Common myeloid progenitor, CD34-positive (primary cell): ENCODE measurements at regions not wholly inside any gene's neighbourhood (a gene's known extent, or its start where the extent isn't known, plus 50 kb on each side); places are given as distances from the start of the nearest gene placed in this dataset.

ENCODE experiments used
- CTCF ChIA-PET: fragments of 350-600 bp; sonication (Branson Sonifier 250); formaldehyde crosslinking; loops from one replicate; lab custom pipeline; 2021; ENCODE audit warnings: antibody characterized with exemption; lab: Charles Lee
- POLR2A ChIA-PET: fragments of 350-600 bp; sonication (Branson Sonifier 250); formaldehyde crosslinking; loops from one replicate; lab custom pipeline; 2021; ENCODE audit warnings: antibody characterized with exemption; lab: Charles Lee
- DNase-seq, 3 donors: peaks; one replicate each; pipeline versions ENCODE4 v3.0.0 to v3.0.0-alpha.2; 2013
- H3K27ac ChIP-seq, 2 experiments: 1 replicate in 1 of 2; 2 replicates in 1 of 2; pipeline ENCODE4 v1.7.0; 2013; ENCODE audit warnings: inconsistent platforms in 2 of 2, low read length in 2 of 2, mild to moderate bottlenecking in 2 of 2, low read depth in 1 of 2, moderate library complexity in 1 of 2; ENCODE audit not compliant: severe bottlenecking in 2 of 2, insufficient read depth in 1 of 2, poor library complexity in 1 of 2
- H3K27me3 ChIP-seq, 5 experiments: replicated peaks in 2 of 5; 1 replicate in 3 of 5; 2 replicates in 2 of 5; pipeline versions ENCODE4 v1.6.1 to v1.7.0; 2013; ENCODE audit warnings: low read length in 4 of 5, mild to moderate bottlenecking in 2 of 5, moderate library complexity in 2 of 5, inconsistent platforms in 1 of 5; ENCODE audit not compliant: insufficient read depth in 5 of 5, control insufficient read depth in 4 of 5
- H3K36me3 ChIP-seq, 4 experiments: 1 replicate in 2 of 4; 2 replicates in 2 of 4; pipeline versions ENCODE4 v1.6.1 to v1.7.0; 2013; ENCODE audit warnings: low read length in 3 of 4, control low read depth in 1 of 4, mild to moderate bottlenecking in 1 of 4; ENCODE audit not compliant: control insufficient read depth in 4 of 4, insufficient read depth in 4 of 4
- H3K4me1 ChIP-seq, 4 experiments: 1 replicate in 3 of 4; 2 replicates in 1 of 4; pipeline versions ENCODE4 v1.6.1 to v1.7.1; 2013; ENCODE audit warnings: low read length in 3 of 4, mild to moderate bottlenecking in 3 of 4, control low read depth in 1 of 4, inconsistent platforms in 1 of 4, moderate library complexity in 1 of 4; ENCODE audit not compliant: control insufficient read depth in 4 of 4, insufficient read depth in 4 of 4; ENCODE audit errors: control extremely low read depth in 1 of 4
- H3K4me3 ChIP-seq, 7 experiments: 1 replicate in 4 of 7; 2 replicates in 3 of 7; pipeline versions ENCODE4 v1.5.1 to v1.7.0; 2013; ENCODE audit warnings: mild to moderate bottlenecking in 7 of 7, low read length in 6 of 7, moderate library complexity in 6 of 7, inconsistent platforms in 2 of 7, low read depth in 2 of 7, control low read depth in 1 of 7; ENCODE audit not compliant: insufficient read depth in 4 of 7, control insufficient read depth in 1 of 7; ENCODE audit errors: extremely low read depth in 1 of 7
- H3K9me3 ChIP-seq, 5 experiments: 1 replicate in 4 of 5; 2 replicates in 1 of 5; pipeline versions ENCODE4 v1.6.1 to v1.7.1; 2013; ENCODE audit warnings: low read length in 4 of 5, mild to moderate bottlenecking in 2 of 5, inconsistent platforms in 1 of 5, low read depth in 1 of 5, moderate library complexity in 1 of 5; ENCODE audit not compliant: control insufficient read depth in 4 of 5, insufficient read depth in 2 of 5; ENCODE audit errors: control extremely low read depth in 1 of 5
- WGBS: methylation state at CpG from one replicate; pipeline ENCODE4 v1.1.5; 2013; ENCODE audit not compliant: insufficient coverage; 5-methylcytosine and 5-hydroxymethylcytosine counted together

DNA sequence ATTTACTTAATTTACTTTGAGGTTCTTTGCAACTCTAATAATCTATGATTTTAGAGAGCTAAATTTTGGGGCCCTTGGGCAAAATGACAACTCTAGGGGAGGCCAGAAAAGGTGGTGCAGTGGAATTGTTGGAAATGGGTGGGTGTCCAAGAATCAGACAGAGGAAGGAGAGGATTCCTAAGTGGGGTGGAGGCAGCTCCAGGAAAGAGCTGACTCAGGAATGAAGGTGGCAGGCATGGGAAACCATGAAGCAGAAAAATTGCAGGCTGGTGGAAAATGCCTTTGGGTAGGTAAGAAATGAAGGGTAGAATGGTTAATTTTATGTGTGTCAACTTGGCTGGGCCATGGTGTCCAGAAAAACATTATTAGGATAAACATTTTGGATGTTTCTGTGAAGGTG is 248.5 kb upstream of the TUT7 start:
- ChIA-PET POLR2A (no interaction called here), CTCF (no interaction called here)
- Histone ChIP-seq H3K9me3 (no peaks in the 10 kb centered on the region), H3K36me3 (no peaks in the 10 kb centered on the region), H3K27me3 (peaks cover 0 to 37% (median 8%) of the 10 kb centered on the region in 5 experiments), H3K4me1 (no peaks in the 10 kb centered on the region), H3K4me3 (no peak overlapping the region), H3K27ac (no peak overlapping the region)
- DNase-seq: no peak

DNA sequence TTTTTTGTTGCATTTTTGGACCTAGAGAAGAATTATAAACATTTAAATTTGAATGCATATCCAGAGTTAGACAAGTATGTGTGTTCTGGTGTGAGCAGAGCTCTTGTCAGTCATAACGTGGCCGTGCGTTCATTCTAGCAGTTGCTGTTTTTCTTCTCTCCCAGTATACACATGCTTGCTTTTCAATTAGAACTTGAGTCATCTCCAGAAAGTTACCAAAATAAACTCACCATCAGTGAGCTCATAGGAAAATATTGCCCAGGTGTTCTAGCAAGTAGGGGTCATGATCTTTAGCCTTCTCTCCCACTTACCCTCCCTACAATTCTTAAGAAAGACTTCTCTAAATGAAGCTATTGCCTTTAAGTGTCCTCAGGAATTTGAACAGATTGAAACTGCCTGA is 247.5 kb upstream of the TUT7 start:
- H3K9me3 ChIP-seq: no peaks in the 10 kb centered on the region
- ChIA-PET CTCF (no interaction called here), POLR2A (no interaction called here)
- no peak overlapping the region for H3K27ac ChIP-seq
- peaks cover 0 to 38% (median 9%) of the 10 kb centered on the region in 5 experiments for H3K27me3 ChIP-seq
- H3K4me1 ChIP-seq: no peaks in the 10 kb centered on the region
- DNase-seq: no peak
- no peaks in the 10 kb centered on the region for H3K36me3 ChIP-seq
- WGBS: no CpG with 5 or more reads among the region's 3 CpGs
- no peak overlapping the region for H3K4me3 ChIP-seq

DNA sequence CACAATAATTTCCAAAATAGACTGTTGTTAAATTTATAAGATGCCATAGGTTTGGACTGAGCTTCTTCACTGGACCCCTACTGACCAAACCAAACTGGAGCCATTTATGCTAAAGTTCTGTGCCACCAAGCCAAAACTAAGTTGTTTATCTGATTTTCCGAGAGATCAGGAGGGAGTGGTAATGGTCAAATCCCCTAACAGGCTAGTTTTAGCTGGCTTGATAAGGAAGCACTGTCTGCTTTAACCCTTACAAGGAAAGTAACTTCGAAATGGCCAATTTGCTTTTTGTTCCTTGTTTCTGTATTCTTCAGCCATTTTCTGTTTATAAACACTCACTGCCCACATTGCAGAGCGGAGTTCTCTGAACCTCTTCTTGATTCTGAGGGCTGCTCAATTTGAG is 246.8 kb upstream of the TUT7 start:
- 71% methylated on average over 3 of the region's 3 CpGs for WGBS
- Histone ChIP-seq H3K27me3 (peaks cover 0 to 41% (median 9%) of the 10 kb centered on the region in 5 experiments), H3K9me3 (no peaks in the 10 kb centered on the region), H3K36me3 (no peaks in the 10 kb centered on the region), H3K4me3 (no peak overlapping the region), H3K4me1 (no peaks in the 10 kb centered on the region), H3K27ac (no peak overlapping the region)
- ChIA-PET CTCF (no interaction called here), POLR2A (no interaction called here)
- DNase-seq: no peak

DNA sequence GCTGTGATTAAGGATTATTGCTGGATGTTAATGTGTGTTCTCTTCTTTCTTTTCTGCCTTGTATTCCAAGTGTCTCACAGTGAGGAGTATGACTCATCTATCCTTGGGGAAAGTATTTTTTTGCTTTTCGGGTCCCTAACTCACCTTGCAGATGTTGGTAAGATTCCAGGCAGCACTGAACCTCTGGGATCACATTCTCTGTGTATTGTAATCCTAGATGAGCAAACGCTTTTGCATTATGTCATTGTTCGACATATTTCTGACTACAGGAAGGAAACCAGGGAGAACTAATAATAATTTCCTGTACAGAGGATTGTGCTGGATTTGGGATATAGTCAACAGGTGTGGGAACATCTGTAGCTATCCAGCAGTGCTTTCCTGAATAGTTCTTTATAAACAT is 246.1 kb upstream of the TUT7 start:
- Histone ChIP-seq H3K9me3 (no peaks in the 10 kb centered on the region), H3K36me3 (no peaks in the 10 kb centered on the region), H3K4me3 (no peak overlapping the region), H3K4me1 (no peaks in the 10 kb centered on the region), H3K27me3 (peaks cover 0 to 43% (median 9%) of the 10 kb centered on the region in 5 experiments), H3K27ac (no peak overlapping the region)
- no peak for DNase-seq
- ChIA-PET CTCF (no interaction called here), POLR2A (no interaction called here)
- 57% methylated on average over 1 of the region's 3 CpGs for WGBS

DNA sequence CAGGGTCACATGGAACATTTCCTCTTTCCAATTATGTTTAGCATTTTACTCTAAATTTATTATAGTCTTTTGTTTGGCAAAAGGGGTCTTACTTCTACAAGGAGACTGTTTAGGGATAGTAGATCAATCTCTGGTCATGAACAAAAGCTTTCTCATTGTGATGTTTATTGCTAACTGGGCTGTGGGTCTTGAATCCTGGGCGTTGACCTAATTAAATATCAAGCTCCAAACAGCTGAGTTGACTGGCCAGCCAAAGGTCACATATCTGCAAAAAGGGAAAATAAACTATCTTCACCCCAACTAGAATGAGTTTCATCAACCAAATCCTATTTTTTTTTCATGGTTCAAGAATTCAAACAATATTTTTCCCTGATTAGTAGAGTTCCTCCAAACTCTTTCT is 245.4 kb upstream of the TUT7 start:
- Histone ChIP-seq H3K4me3 (no peak overlapping the region), H3K27ac (no peak overlapping the region), H3K36me3 (no peaks in the 10 kb centered on the region), H3K9me3 (no peaks in the 10 kb centered on the region), H3K4me1 (no peaks in the 10 kb centered on the region), H3K27me3 (peaks cover 0 to 42% (median 9%) of the 10 kb centered on the region in 5 experiments)
- POLR2A ChIA-PET: no interaction called here
- WGBS: 83% methylated on average over 1 of the region's 1 CpG
- CTCF ChIA-PET: no interaction called here
- DNase-seq: no peak

DNA sequence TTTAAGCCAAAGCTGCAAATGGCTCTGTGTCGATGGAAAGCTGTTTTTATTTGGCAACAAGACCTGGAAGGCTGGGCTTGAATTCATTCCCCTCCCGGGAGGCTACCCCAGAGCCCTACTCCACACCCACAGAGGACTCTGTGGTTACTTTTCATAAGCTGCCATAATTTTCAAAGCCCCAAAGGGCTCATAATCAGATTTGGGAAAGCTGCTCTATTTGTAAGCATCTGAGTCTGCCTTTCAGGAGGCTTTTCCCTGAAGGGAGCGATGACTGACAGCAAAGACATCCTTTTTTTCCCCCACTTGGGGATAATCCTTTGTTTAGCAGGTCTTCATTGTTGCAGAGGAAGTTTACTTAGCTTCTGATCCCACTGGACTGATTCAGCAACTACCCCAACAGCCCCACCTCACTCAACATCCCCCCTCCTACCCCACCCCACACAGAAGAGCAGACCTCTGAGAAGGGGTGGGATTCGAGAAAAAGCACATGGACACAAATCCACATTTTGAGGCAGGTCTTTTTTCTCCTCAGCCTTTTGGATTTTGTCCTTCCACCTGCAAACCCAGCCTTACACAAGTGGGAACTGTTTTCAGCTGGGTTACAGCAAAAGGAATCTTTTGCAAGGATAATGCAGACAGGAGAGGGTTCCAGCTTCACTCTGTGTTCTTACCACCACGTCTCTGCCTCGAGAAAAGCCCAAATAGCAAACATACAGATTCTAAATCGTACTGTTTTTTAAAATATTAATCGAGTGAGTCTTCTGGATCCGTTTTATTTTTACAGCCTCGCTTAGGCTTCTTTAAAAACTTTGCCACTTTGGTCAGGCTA is 244.4 kb upstream of the TUT7 start:
- no peaks in the 10 kb centered on the region for H3K36me3 ChIP-seq
- H3K9me3 ChIP-seq: no peaks in the 10 kb centered on the region
- no peak overlapping the region for H3K27ac ChIP-seq
- H3K27me3 ChIP-seq: peaks cover 0 to 35% (median 9%) of the 10 kb centered on the region in 5 experiments
- no peak for DNase-seq
- 81% methylated on average over 10 of the region's 10 CpGs for WGBS
- POLR2A ChIA-PET: no interaction called here
- CTCF ChIA-PET: no interaction called here
- no peaks in the 10 kb centered on the region for H3K4me1 ChIP-seq
- no peak overlapping the region for H3K4me3 ChIP-seq

DNA sequence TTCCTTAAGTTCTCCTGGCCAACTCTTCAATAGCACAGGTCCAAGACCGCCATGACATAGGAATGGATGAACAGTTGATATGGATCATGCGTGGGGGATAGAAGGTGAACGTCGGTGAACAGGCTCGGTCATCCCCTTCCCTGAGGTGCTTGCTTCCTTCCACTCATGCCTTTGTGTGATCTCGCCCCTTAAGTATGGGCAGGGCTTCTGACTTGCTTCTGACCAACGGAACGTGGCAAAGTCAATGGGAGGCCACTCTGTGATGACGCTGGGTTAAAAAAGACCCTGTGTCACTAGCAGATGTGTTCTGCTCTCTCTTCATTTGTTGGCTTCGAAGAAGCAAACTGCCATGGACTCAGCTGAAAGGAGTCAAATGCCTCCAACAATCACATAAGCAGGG is 240.5 kb upstream of the TUT7 start:
- WGBS: 99% methylated on average over 8 of the region's 10 CpGs
- CTCF ChIA-PET: no interaction called here

More for the DNA sequence above, 240.5 kb upstream of the TUT7 start:
- Histone ChIP-seq H3K4me3 (no peak overlapping the region), H3K4me1 (no peaks in the 10 kb centered on the region), H3K27ac (no peak overlapping the region), H3K9me3 (peaks cover 0 to 1% (median 0%) of the 10 kb centered on the region in 5 experiments), H3K36me3 (no peaks in the 10 kb centered on the region), H3K27me3 (peaks cover 0 to 16% (median 4%) of the 10 kb centered on the region in 5 experiments)
- POLR2A ChIA-PET: interaction anchor here (0.6 kb wide), 1 partner anchor 94 kb away, joined by 3 read pairs; no protein-coding TSS in a partner anchor
- DNase-seq: no peak
